H1 (cell line): ENCODE measurements at regions not wholly inside any gene's neighbourhood (a gene's known extent, or its start where the extent isn't known, plus 50 kb on each side); places are given as distances from the start of the nearest gene placed in this dataset.

Source experiments
- CTCF ChIA-PET: fragments of 300-600 bp; sonication (Branson Sonifier 250); formaldehyde crosslinking; loops from one replicate; lab custom pipeline; 2021; ENCODE audit not compliant: partially characterized antibody; lab: Charles Lee
- POLR2A ChIA-PET: fragments of 300-600 bp; sonication (Branson Sonifier 250); formaldehyde crosslinking; loops from one replicate; lab custom pipeline; 2021; ENCODE audit warnings: inconsistent platforms; ENCODE audit not compliant: partially characterized antibody; lab: Charles Lee
- DNase-seq, 2 experiments: peaks; one replicate each; pipeline versions ENCODE4 v3.0.0 to v3.0.0-alpha.2; 2010 to 2022; ENCODE audit warnings: low spot score in 2 of 2, low read depth in 1 of 2, mixed read lengths in 1 of 2
- FAIRE-seq: peaks from 2 replicates; lab custom pipeline; 2011; peaks lifted over from hg19 to GRCh38; lab: Jason Lieb, UNC
- H2AFZ ChIP-seq: 2 replicates; pipeline ENCODE4 v1.8.1; 2012; ENCODE audit warnings: low read length, inconsistent platforms
- H2AK5ac ChIP-seq: 2 replicates; pipeline ENCODE4 v1.6.1; 2013; ENCODE audit warnings: low read depth, low read length
- H2BK120ac ChIP-seq: replicated peaks from 2 replicates; pipeline ENCODE3; 2013; ENCODE audit warnings: low read depth, low read length, inconsistent platforms
- H2BK12ac ChIP-seq: 2 replicates; pipeline ENCODE4 v1.6.1; 2013; ENCODE audit warnings: low read depth, low read length
- H2BK15ac ChIP-seq: 2 replicates; pipeline ENCODE4 v1.6.1; 2013; ENCODE audit warnings: low read length
- H2BK20ac ChIP-seq: 2 replicates; pipeline ENCODE4 v1.6.1; 2013; ENCODE audit warnings: low read length
- H2BK5ac ChIP-seq: 2 replicates; pipeline ENCODE4 v1.6.1; 2013; ENCODE audit warnings: low read depth, low read length
- H3K14ac ChIP-seq: 2 replicates; pipeline ENCODE4 v1.6.1; 2013; ENCODE audit warnings: inconsistent platforms; ENCODE audit not compliant: insufficient read length
- H3K18ac ChIP-seq: 2 replicates; pipeline ENCODE4 v1.6.1; 2013; ENCODE audit warnings: low read length; ENCODE audit errors: extremely low read depth
- H3K23ac ChIP-seq: 2 replicates; pipeline ENCODE4 v1.6.1; 2013; ENCODE audit warnings: inconsistent platforms; ENCODE audit not compliant: insufficient read length
- H3K23me2 ChIP-seq: 2 replicates; pipeline ENCODE4 v1.6.1; 2013; ENCODE audit warnings: low read depth, low read length
- H3K27ac ChIP-seq: 2 replicates; pipeline ENCODE4 v1.6.1; 2011; ENCODE audit warnings: low read depth, low read length, inconsistent platforms
- H3K27me3 ChIP-seq, 4 experiments: replicated peaks in 1 of 4; 1 replicate in 1 of 4; 2 replicates in 3 of 4; pipeline versions ENCODE4 v1.6.1 to v1.8.1; 2011 to 2013; ENCODE audit warnings: low read length in 3 of 4, mild to moderate bottlenecking in 3 of 4, inconsistent platforms in 2 of 4, mixed read lengths in 2 of 4, moderate library complexity in 1 of 4; ENCODE audit not compliant: control insufficient read depth in 3 of 4, insufficient read depth in 3 of 4; ENCODE audit errors: extremely low read depth in 1 of 4
- H3K36me3 ChIP-seq, 4 experiments: 2 replicates each; pipeline versions ENCODE4 v1.6.1 to v1.8.1; 2011 to 2013; ENCODE audit warnings: mild to moderate bottlenecking in 4 of 4, low read length in 3 of 4, moderate library complexity in 2 of 4, control low read depth in 1 of 4, inconsistent platforms in 1 of 4; ENCODE audit not compliant: insufficient read depth in 4 of 4, control insufficient read depth in 2 of 4
- H3K4ac ChIP-seq: replicated peaks from 2 replicates; pipeline ENCODE3; 2013; ENCODE audit warnings: low read length, low read depth, mixed read lengths, inconsistent platforms; ENCODE audit not compliant: insufficient read length
- H3K4me1 ChIP-seq, 4 experiments: replicated peaks in 1 of 4; 1 replicate in 1 of 4; 2 replicates in 3 of 4; pipeline versions ENCODE4 v1.6.1 to v1.8.1; 2011 to 2013; ENCODE audit warnings: low read length in 3 of 4, inconsistent platforms in 2 of 4, mixed read lengths in 1 of 4; ENCODE audit not compliant: insufficient read depth in 4 of 4, control insufficient read depth in 3 of 4
- H3K4me2 ChIP-seq, 2 experiments: 2 replicates each; pipeline versions ENCODE4 v1.6.1 to v1.8.1; 2011 to 2013; ENCODE audit warnings: low read depth in 2 of 2, low read length in 2 of 2, control low read depth in 1 of 2, inconsistent platforms in 1 of 2, mild to moderate bottlenecking in 1 of 2; ENCODE audit not compliant: insufficient read depth in 1 of 2
- H3K4me3 ChIP-seq, 4 experiments: fragments of 200-600, 300-600 bp in 1 of 4; sonication (generic), shearing (Covaris generic), sonication (Bioruptor Twin) in 1 of 4; 2 replicates each; pipeline versions ENCODE4 v1.5.1 to v1.8.1; 2011 to 2016; ENCODE audit warnings: low read length in 4 of 4, low read depth in 3 of 4, control low read depth in 2 of 4, inconsistent platforms in 2 of 4, mild to moderate bottlenecking in 2 of 4, mixed read lengths in 1 of 4, moderate library complexity in 1 of 4; ENCODE audit not compliant: insufficient read depth in 2 of 4; ENCODE audit errors: extremely low read depth in 1 of 4
- H3K56ac ChIP-seq: replicated peaks from 2 replicates; pipeline ENCODE3; 2013; ENCODE audit warnings: low read depth, mild to moderate bottlenecking, mixed read lengths, low read length, inconsistent platforms; ENCODE audit not compliant: insufficient read length
- H3K79me1 ChIP-seq: 2 replicates; pipeline ENCODE4 v1.6.1; 2013; ENCODE audit warnings: low read depth, low read length, control low read depth
- H3K79me2 ChIP-seq, 2 experiments: 2 replicates each; pipeline versions ENCODE4 v1.6.1 to v1.8.1; 2012 to 2013; ENCODE audit warnings: low read length in 2 of 2, mild to moderate bottlenecking in 2 of 2, inconsistent platforms in 1 of 2; ENCODE audit not compliant: insufficient read depth in 2 of 2, control insufficient read depth in 1 of 2
- H3K9ac ChIP-seq, 4 experiments: replicated peaks in 1 of 4; 1 replicate in 1 of 4; 2 replicates in 3 of 4; pipeline versions ENCODE4 v1.6.1 to v1.8.1; 2011 to 2013; ENCODE audit warnings: low read depth in 3 of 4, low read length in 3 of 4, control low read depth in 2 of 4, mild to moderate bottlenecking in 2 of 4, moderate library complexity in 2 of 4, inconsistent platforms in 1 of 4; ENCODE audit errors: extremely low read depth in 1 of 4
- H3K9me3 ChIP-seq, 2 experiments: 2 replicates each; pipeline versions ENCODE4 v1.6.1 to v1.8.1; 2012 to 2013; ENCODE audit warnings: mild to moderate bottlenecking in 2 of 2, moderate library complexity in 2 of 2, control low read depth in 1 of 2, inconsistent platforms in 1 of 2, low read depth in 1 of 2, low read length in 1 of 2, mixed read lengths in 1 of 2; ENCODE audit not compliant: insufficient read depth in 2 of 2
- H4K20me1 ChIP-seq, 2 experiments: replicated peaks in 1 of 2; 2 replicates each; pipeline versions ENCODE3 to v1.8.1; 2011 to 2013; ENCODE audit warnings: inconsistent platforms in 2 of 2, low read length in 2 of 2, mild to moderate bottlenecking in 1 of 2; ENCODE audit not compliant: insufficient read depth in 2 of 2, control insufficient read depth in 1 of 2
- H4K5ac ChIP-seq: 2 replicates; pipeline ENCODE4 v1.6.1; 2013; ENCODE audit warnings: low read length, low read depth, mixed read lengths, inconsistent platforms; ENCODE audit not compliant: insufficient read length
- H4K8ac ChIP-seq: 2 replicates; pipeline ENCODE4 v1.8.0; 2013; ENCODE audit warnings: mild to moderate bottlenecking, moderate library complexity, low read length, inconsistent platforms; ENCODE audit not compliant: insufficient read depth; ENCODE audit errors: extremely low read depth
- H4K91ac ChIP-seq: replicated peaks from 2 replicates; pipeline ENCODE3; 2013; ENCODE audit warnings: low read length, mixed read lengths, inconsistent platforms; ENCODE audit not compliant: insufficient read length
- BRCA1 ChIP-seq: IDR thresholded peaks from 2 replicates; pipeline ENCODE4 v1.6.1; 2012; ENCODE audit warnings: low read depth, low read length, improper control_type of control experiment
- CBX5 ChIP-seq: fragments of 300-800, 300-1000 bp; sonication (generic); IDR thresholded peaks from 2 replicates; pipeline ENCODE4 v1.7.1; 2016; ENCODE audit warnings: antibody characterized with exemption, low read length, low read depth
- CREB1 ChIP-seq: IDR thresholded peaks from 2 replicates; pipeline ENCODE4 v1.6.1; 2012; ENCODE audit warnings: inconsistent platforms
- EZH2 ChIP-seq: fragments of 200-600 bp; sonication (generic); IDR thresholded peaks from 2 replicates; pipeline ENCODE4 v1.7.1; 2012; ENCODE audit warnings: low read depth, mild to moderate bottlenecking, moderate library complexity, low read length, inconsistent platforms; ENCODE audit not compliant: severe bottlenecking
- FOSL1 ChIP-seq: IDR thresholded peaks from 2 replicates; pipeline ENCODE4 v1.6.1; 2011; ENCODE audit warnings: mild to moderate bottlenecking, low read depth, low read length, moderate library complexity; ENCODE audit not compliant: insufficient read depth
- SP2 ChIP-seq: IDR thresholded peaks from 2 replicates; pipeline ENCODE4 v1.6.1; 2012; ENCODE audit warnings: mild to moderate bottlenecking, low read length, inconsistent platforms
- YY1 ChIP-seq: IDR thresholded peaks from 2 replicates; pipeline ENCODE4 v1.6.1; 2011; ENCODE audit warnings: low read depth, mild to moderate bottlenecking, low read length
- ZNF274 ChIP-seq: IDR thresholded peaks from 2 replicates; pipeline ENCODE4 v1.7.0; 2012; ENCODE audit warnings: low read length, borderline replicate concordance; ENCODE audit errors: extremely low read depth
- WGBS, 2 experiments: shearing (Covaris generic) in 1 of 2; methylation state at CpG; one replicate each; pipeline versions ENCODE4 v1.1.6 to v1.1.7; 2013 to 2015; ENCODE audit warnings: low lambda C conversion rate in 2 of 2, mixed read lengths in 2 of 2, inconsistent platforms in 1 of 2, low coverage in 1 of 2, missing lambda C conversion rate in 1 of 2; ENCODE audit not compliant: insufficient replicate concordance in 2 of 2, insufficient coverage in 1 of 2, insufficient read length in 1 of 2; ENCODE audit errors: extremely low coverage in 1 of 2, missing lambda C conversion rate in 1 of 2; 5-methylcytosine and 5-hydroxymethylcytosine counted together

GRCh38 chr16:50450957-50451356 is 82.2 kb upstream of the BRD7 start:
- no peak overlapping the region for H2AFZ ChIP-seq
- peaks cover 3 to 23% (median 11%) of the 10 kb centered on the region in 4 experiments; a peak in 6 of 7 replicates for H3K4me1 ChIP-seq
- FAIRE-seq (no peak), DNase-seq (no peak)
- no peak for TF ChIP-seq BRCA1
- no peak for TF ChIP-seq YY1
- TF ChIP-seq CBX5: no peak
- TF ChIP-seq ZNF274: no peak
- TF ChIP-seq CREB1: no peak
- no peak for TF ChIP-seq EZH2
- no peak for TF ChIP-seq FOSL1
- no peak for TF ChIP-seq SP2
- H4K8ac ChIP-seq: no peak overlapping the region
- H3K18ac ChIP-seq: no peak overlapping the region
- ChIA-PET POLR2A (no interaction called here), CTCF (interaction anchor here (0.6 to 7.5 kb wide), 5 partner anchors 9 to 59 kb away, joined by 3 to 55 read pairs (median 7); no protein-coding TSS in a partner anchor)
- H3K4me3 ChIP-seq: no peak overlapping the region
- no peak overlapping the region for H2BK15ac ChIP-seq
- no peak overlapping the region for H2BK120ac ChIP-seq
- H3K4ac ChIP-seq: no peak overlapping the region
- H2BK12ac ChIP-seq: no peak overlapping the region
- H3K56ac ChIP-seq: no peak overlapping the region
- H3K14ac ChIP-seq: no peak overlapping the region
- H3K79me1 ChIP-seq: peaks cover 2% of the 10 kb centered on the region; the same call in 1 of the 2 replicates
- no peaks in the 10 kb centered on the region for H4K20me1 ChIP-seq
- H3K9me3 ChIP-seq: no peaks in the 10 kb centered on the region
- no peak overlapping the region for H2BK5ac ChIP-seq
- no peak overlapping the region for H2AK5ac ChIP-seq
- no peaks in the 10 kb centered on the region for H3K79me2 ChIP-seq
- no peak overlapping the region for H3K4me2 ChIP-seq
- H3K36me3 ChIP-seq: no peaks in the 10 kb centered on the region
- no peak overlapping the region for H3K23ac ChIP-seq
- no peaks in the 10 kb centered on the region for H3K23me2 ChIP-seq
- no peak overlapping the region for H3K27ac ChIP-seq
- H3K9ac ChIP-seq: no peak overlapping the region
- 94% methylated on average over 4 of the region's 4 CpGs; no CpG with 5 or more reads in 1 of the 2 experiments for WGBS, 2 experiments
- H4K5ac ChIP-seq: no peak overlapping the region
- H3K27me3 ChIP-seq: no peaks in the 10 kb centered on the region; a peak in 1 of 7 replicates
- no peak overlapping the region for H4K91ac ChIP-seq
- no peak overlapping the region for H2BK20ac ChIP-seq
